NCI-H748 (cell line): ENCODE measurements at regions not wholly inside any gene's neighbourhood (a gene's known extent, or its start where the extent isn't known, plus 50 kb on each side); places are given as distances from the start of the nearest gene placed in this dataset.

ENCODE experiments used
- DNase-seq: peaks from one replicate; lab custom pipeline; 2025; ENCODE audit not compliant: unreplicated experiment; lab: John Stamatoyannopoulos, UW

DNA sequence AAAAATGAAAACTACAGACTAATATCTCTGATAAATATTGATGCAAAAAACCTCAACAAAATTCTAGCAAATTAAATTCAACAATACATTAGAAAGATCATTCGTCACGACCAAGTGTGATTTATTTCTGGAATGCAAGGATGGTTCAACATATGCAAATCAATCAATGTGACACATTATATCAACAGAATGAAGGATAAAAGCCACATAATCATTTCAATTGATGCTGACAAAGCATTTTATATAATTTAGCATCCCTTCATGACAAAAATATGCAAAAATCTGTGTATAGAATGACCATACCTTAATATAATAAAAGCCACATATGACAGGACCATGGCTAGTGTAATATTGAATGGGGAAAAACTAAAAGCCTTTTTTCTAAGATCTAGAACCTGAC lies 457.2 kb upstream of the SPANXN1 start:
- DNase-seq, result no peak

DNA sequence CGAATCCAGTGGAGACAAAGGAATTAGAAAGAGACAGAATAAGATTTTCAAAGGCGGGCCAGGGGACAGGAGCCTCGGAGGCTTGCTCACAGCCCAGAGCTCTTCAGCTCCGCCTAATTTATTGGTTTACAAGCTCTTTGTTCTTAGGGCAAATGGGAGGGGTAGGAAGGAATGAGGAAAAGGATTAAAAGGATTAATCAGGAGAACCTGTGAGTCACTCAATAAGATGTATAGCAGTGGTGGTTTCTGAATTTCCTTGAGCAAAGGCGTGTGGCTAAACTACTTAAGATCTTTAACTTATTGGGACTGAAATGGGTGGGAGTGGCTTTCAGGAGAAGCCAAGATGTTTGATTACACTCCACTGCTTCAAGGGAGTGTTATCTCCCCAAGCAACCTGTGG lies 456.0 kb upstream of the SPANXN1 start:
- DNase-seq, result no peak

- no peak for DNase-seq
Measured at GRCh38 chrX:144798972-144799371, 448.3 kb upstream of the SPANXN1 start.

GRCh38 chrX:144801786-144802185 lies 445.5 kb upstream of the SPANXN1 start:
- no peak for DNase-seq

DNA sequence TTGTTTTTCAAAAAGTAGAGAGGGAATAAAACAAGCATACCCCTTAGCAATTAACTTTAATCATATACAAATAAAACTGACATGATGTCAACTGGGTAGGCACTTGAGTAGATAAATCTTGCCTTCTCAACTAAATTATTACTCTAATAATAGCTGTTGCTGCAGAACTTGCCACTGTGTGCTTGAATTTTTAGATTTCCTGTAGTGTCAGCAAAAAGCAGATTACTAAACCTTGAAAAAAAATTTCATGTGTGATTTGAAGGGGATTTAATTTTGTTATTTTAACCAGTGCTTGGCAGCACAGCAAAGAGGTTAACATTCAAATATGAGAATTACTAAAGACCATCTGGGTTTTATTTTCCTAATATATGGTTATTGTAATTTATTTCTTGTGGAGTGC lies 438.3 kb upstream of the SPANXN1 start:
- no peak for DNase-seq

DNA sequence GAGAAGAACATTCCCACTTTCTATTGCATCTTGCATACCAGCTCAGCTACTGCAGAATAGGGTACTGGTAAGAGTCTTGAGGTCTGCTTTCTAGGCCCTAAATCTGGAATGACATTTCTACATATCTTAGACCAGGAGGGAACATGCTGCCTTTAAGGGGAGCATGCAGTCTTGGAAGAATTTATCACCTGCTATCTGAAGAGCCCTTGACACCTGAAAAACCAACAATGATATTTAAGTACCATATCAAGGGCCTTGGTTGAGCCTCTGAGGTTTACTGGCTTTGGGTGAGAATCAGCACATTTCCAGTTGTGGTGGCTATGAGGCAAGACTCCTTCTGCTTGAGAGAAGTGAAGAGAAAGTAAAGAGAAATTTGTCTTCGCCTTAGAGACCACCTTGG lies 436.8 kb upstream of the SPANXN1 start:
- no peak for DNase-seq

- no peak for DNase-seq
Measured at GRCh38 chrX:144819406-144819805, 427.9 kb upstream of the SPANXN1 start.

DNA sequence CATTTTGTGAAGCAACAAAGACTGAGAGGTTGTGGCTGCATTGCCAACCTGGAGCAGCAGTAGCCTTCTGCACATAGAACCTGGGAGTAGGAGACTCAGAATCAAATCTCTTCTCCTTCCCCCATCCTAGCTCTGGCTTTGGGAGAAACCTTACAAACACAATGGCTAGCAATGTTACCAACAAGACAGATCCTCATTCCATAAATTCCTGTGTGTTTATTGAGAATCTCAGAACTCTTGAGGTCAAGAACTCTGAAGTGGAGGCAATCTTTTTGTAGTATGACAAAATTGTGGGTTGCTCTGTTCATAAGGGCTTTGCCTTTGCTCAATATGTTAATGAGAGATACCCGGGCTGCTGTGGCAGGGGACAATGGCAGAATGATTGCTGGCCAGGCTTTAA lies 406.7 kb upstream of the SPANXN1 start:
- no peak for DNase-seq

- no peak for DNase-seq
Measured at GRCh38 chrX:144849141-144849540, 398.2 kb upstream of the SPANXN1 start.

- peak; percentile 4 for DNase-seq
Measured at GRCh38 chrX:144896323-144896722, 351.0 kb upstream of the SPANXN1 start.

- no peak for DNase-seq
Measured at GRCh38 chrX:144901521-144901920, 345.8 kb upstream of the SPANXN1 start.

DNA sequence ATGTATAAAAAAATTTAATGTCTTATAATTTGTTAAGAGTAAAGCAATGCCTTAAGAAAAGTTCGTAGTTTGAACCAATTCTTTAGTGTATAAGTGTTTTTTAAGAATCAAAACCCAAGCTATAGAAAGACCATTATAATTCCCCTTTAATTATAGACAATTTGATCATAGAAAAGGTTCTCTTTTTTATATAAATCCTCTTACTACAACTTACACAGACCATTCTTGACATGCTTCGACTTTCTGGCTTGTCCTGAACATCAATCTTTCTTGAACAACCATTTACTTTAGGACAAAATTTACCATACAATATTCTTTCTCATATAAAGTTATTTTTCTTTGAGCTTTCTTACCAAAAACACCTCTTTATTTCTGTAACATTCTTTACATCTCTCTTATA lies 330.5 kb upstream of the SPANXN1 start:
- DNase-seq, result no peak

DNA sequence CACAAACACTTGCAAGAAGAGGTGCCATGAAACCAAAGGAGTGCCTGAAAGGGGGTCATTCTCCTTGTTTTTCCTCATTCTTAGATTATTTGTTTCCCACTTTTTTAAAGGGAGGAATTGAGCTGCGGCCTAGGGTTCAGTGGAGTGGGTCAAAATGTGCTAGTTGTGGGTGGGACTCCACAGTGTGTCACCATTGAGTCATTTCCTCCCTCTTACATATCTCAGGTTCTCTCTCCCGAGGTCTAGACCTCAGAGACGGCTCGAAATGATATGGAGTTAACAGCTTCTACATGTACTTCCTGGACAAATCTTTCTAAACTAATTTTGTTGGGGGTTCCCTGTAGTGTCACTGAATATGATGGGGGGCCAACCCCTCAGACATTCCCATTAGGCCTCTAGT lies 328.4 kb upstream of the SPANXN1 start:
- DNase-seq, result no peak

DNA sequence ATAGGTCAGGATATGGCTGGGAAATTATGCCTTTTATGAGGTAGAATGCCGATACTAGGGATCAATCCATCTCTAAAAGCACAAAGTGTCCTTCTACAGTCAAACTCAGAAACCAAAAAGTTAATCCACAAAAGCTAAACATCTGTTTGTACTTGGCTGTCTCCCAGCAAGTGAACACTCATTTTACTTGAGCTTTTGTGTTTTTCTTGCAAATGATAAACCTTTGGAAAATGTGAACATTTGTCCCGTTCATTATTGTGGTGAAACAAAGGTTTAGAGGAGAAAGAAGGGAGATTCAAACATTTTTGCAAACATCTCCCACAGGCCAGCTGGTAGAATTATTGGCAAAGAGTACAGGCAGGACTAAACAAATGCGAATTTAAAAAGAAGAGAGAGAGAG lies 300.6 kb upstream of the SPANXN1 start:
- no peak for DNase-seq
